ENCODE measurements at regions not wholly inside any gene's neighbourhood (a gene's known extent, or its start where the extent isn't known, plus 50 kb on each side); places are given as distances from the start of the nearest gene placed in this dataset.

- TF ChIP-seq CTCF (IDR thresholded peaks at IDR 0.05 in 8 of 11, conservative IDR thresholded peaks at IDR 0.05 in 3 of 11) (no peak), POLR2AphosphoS5 (IDR thresholded peaks at IDR 0.05) (no peak), POLR2A (IDR thresholded peaks at IDR 0.05) (no peak)
These were observed 404.0 kb upstream of the MYT1L start for GRCh38 chr2:2735041-2735440.

All from spleen (tissue), 7 donors.